ENCODE measurements at regions not wholly inside any gene's neighbourhood (a gene's known extent, or its start where the extent isn't known, plus 50 kb on each side); places are given as distances from the start of the nearest gene placed in this dataset.
"Not testable (repeated sequence)": the region's sequence is repeated elsewhere in the genome, so short reads cannot be mapped to it uniquely, and the experiment has no call there.

GRCh38 chr3:163468531-163469335 lies 1609.6 kb downstream of the SI start:
- no peak for DNase-seq (ENCODE audit: low read depth in 2 of 2)

GRCh38 chr3:163462446-163462845 lies 1615.8 kb downstream of the SI start:
- DNase-seq (ENCODE audit: low read depth in 2 of 2): no peak

GRCh38 chr3:163450698-163451097 lies 1627.6 kb downstream of the SI start:
- DNase-seq (ENCODE audit: low read depth in 2 of 2): no peak

GRCh38 chr3:163438760-163439159 lies 1639.5 kb downstream of the SI start:
- no peak for DNase-seq (ENCODE audit: low read depth in 2 of 2)

- DNase-seq (ENCODE audit: low read depth in 2 of 2): no peak
Observed at GRCh38 chr3:163422671-163423070, 1655.6 kb downstream of the SI start.

GRCh38 chr3:163391407-163392181 lies 1686.7 kb downstream of the SI start:
- no peak for DNase-seq (ENCODE audit: low read depth in 2 of 2)

- no peak for DNase-seq (ENCODE audit: low read depth in 2 of 2)
Observed at GRCh38 chr3:163384383-163384782, 1693.9 kb downstream of the SI start.

GRCh38 chr3:163382183-163382582 lies 1696.1 kb downstream of the SI start:
- no peak for DNase-seq (ENCODE audit: low read depth in 2 of 2)

- DNase-seq (ENCODE audit: low read depth in 2 of 2): no peak
Observed at GRCh38 chr3:163368168-163368567, 1710.1 kb downstream of the SI start.

- DNase-seq (ENCODE audit: low read depth in 2 of 2): no peak
Observed at GRCh38 chr3:163364717-163365116, 1713.6 kb downstream of the SI start.

- no peak for DNase-seq (ENCODE audit: low read depth in 2 of 2)
Observed at GRCh38 chr3:163362151-163362550, 1716.1 kb downstream of the SI start.

GRCh38 chr3:163361357-163361878 lies 1716.9 kb downstream of the SI start:
- not testable (repeated sequence) for DNase-seq (ENCODE audit: low read depth in 2 of 2)

- no peak for DNase-seq (ENCODE audit: low read depth in 2 of 2)
Observed at GRCh38 chr3:163347944-163348343, 1730.4 kb downstream of the SI start.

GRCh38 chr3:163335429-163335828 lies 1742.9 kb downstream of the SI start:
- DNase-seq (ENCODE audit: low read depth in 2 of 2): no peak

GRCh38 chr3:163328680-163329079 lies 1749.6 kb downstream of the SI start:
- no peak for DNase-seq (ENCODE audit: low read depth in 2 of 2)

GRCh38 chr3:163327086-163327485 lies 1751.2 kb downstream of the SI start:
- DNase-seq (ENCODE audit: low read depth in 2 of 2): no peak

GRCh38 chr3:163315786-163316185 lies 1762.5 kb downstream of the SI start:
- DNase-seq (ENCODE audit: low read depth in 2 of 2): no peak

GRCh38 chr3:163306405-163306804 lies 1771.9 kb downstream of the SI start:
- DNase-seq (ENCODE audit: low read depth in 2 of 2): no peak

- no peak for DNase-seq (ENCODE audit: low read depth in 2 of 2)
Observed at GRCh38 chr3:163273694-163274093, 1777.1 kb downstream of the OTOL1 start.

GRCh38 chr3:163266731-163267130 lies 1770.1 kb downstream of the OTOL1 start:
- DNase-seq (ENCODE audit: low read depth in 2 of 2): no peak

- no peak for DNase-seq (ENCODE audit: low read depth in 2 of 2)
Observed at GRCh38 chr3:163261618-163262017, 1765.0 kb downstream of the OTOL1 start.

- no peak for DNase-seq (ENCODE audit: low read depth in 2 of 2)
Observed at GRCh38 chr3:163261056-163261455, 1764.4 kb downstream of the OTOL1 start.

GRCh38 chr3:163218336-163218735 lies 1721.7 kb downstream of the OTOL1 start:
- DNase-seq (ENCODE audit: low read depth in 2 of 2): no peak

Data from stimulated activated CD4-positive, alpha-beta T cell treated with anti-CD3 and anti-CD28 coated beads, Interleukin-1b, Interleukin-23, amount 100 ng/mL, for 4 hours (primary cell).